GM18502 (cell line): ENCODE measurements at regions not wholly inside any gene's neighbourhood (a gene's known extent, or its start where the extent isn't known, plus 50 kb on each side); places are given as distances from the start of the nearest gene placed in this dataset.

Experiments
- ATAC-seq: cut with Tn5 transposase; IDR thresholded peaks from one replicate; pipeline ENCODE4 v1.9.1; 2021; ENCODE audit warnings: mild to moderate bottlenecking; ENCODE audit not compliant: unreplicated experiment, poor library complexity

GRCh38 chr5:175805256-175806011 lies 65.9 kb upstream of the CPLX2 start:
- no peak for ATAC-seq

- ATAC-seq: no peak
Measured at GRCh38 chr5:175808711-175809110, 62.7 kb upstream of the CPLX2 start.

GRCh38 chr5:175809531-175810121 lies 61.8 kb upstream of the CPLX2 start:
- no peak for ATAC-seq

DNA sequence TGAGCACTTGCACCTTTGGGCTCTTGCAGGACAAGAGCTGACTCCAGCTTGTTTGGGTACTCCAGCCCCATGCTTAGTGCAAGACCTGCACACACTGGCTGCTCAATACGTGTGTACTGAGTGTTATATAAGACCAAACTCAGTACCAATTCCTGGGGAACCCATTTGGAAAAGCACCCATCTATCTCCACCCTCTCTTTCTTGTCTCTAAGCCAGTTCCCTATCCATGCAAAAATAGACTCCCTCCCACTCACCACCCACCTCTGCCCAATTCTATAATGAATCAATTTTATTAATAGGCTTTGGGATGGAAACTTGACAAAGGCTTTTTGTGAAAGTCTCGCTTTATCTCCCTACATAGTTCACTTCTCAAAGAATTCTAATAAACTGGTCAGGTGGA lies 60.9 kb upstream of the CPLX2 start:
- ATAC-seq: no peak

- no peak for ATAC-seq
Measured at GRCh38 chr5:175811589-175811988, 59.8 kb upstream of the CPLX2 start.

DNA sequence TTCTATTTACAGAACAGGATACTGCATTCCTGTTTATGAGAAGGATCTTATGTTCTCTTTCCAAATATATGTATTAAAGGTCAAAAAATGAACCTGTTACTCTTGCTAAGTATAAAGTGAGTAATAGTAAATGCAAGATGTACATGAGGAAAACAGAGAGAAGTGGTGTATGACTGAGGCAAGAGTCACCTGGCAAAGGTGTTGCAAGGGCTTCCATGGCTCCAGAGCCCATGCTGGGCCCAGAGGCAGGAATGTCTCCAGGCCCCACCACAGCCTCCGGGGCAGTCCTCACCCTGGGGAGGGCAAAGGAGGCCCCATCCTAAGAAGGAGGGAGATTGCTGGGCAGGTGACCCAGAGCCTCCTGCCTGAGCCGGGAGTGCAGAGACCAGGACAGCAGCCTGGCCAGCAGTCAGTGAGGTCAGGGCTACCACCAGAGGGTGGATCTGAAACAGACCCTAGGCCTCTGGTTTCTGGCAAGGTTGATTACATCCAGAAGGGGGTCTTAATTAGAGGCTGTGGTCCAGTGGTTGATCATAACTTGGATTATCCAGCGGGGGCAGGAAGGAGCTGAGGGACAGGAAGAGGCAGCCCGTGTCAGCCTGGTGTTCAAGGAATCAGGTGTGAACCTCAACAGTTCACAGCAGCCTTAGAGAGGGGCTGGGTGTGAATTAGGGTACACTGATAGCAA lies 57.3 kb upstream of the CPLX2 start:
- ATAC-seq: no peak

- ATAC-seq: no peak
Measured at GRCh38 chr5:175814691-175815090, 56.7 kb upstream of the CPLX2 start.

- ATAC-seq: no peak
Measured at GRCh38 chr5:175815126-175815913, 56.1 kb upstream of the CPLX2 start.

DNA sequence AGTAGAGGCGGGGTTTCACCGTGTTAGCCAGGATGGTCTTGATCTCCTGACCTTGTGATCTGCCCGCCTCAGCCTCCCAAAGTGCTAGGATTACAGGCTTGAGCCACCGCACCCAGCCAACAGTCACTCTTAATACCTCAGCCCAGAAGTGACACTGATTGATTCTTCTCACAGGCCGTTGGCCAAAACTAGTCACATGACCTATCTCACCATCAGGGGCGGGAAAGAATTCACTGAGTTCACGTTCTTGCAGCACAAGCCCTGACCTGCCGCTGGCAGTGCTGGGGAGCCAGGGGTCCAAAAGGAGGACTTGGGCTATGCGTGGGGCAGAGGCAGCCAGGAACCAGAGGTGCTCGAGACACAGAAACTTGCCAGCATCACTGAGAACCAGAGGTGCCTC lies 55.0 kb upstream of the CPLX2 start:
- ATAC-seq: no peak

- no peak for ATAC-seq
Measured at GRCh38 chr5:175819090-175819425, 52.3 kb upstream of the CPLX2 start.

DNA sequence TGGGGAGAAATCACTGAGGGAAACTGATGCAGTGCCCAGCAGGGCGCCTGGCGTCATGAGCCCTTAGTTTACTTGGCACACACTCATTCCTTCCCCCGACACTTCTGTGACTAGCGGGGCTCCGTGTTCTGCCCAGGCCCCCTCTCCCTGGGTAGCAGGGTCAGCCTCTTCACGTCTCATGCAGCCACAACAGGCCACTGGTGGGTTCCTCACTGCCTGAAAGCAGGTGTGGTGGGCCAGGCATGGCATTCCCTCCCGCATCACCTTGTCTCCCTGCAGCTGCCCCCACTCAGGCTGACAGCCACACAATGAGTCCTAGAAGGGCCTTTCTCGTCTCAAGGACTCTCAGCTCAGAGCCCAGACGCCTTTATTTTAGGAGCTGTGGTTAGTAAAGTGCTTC lies 51.1 kb upstream of the CPLX2 start:
- no peak for ATAC-seq
